OCI-LY7 (cell line): ENCODE measurements at regions not wholly inside any gene's neighbourhood (a gene's known extent, or its start where the extent isn't known, plus 50 kb on each side); places are given as distances from the start of the nearest gene placed in this dataset.

ENCODE experiments used
- BruUV-seq: library from RNA; stranded (reverse); fragments of 400-500 nt; replicated peaks from 2 replicates; lab custom pipeline; 2021; lab: Mats Ljungman, UMichigan
- CTCF ChIA-PET: fragments of 300-600 bp; sonication (Branson Sonifier 250); formaldehyde crosslinking; loops from one replicate; lab custom pipeline; 2022; ENCODE audit warnings: antibody characterized with exemption; ENCODE audit not compliant: unreplicated experiment; lab: Charles Lee
- POLR2A ChIA-PET: fragments of 300-600 bp; sonication (Branson Sonifier 250); formaldehyde crosslinking; loops from one replicate; lab custom pipeline; 2022; ENCODE audit warnings: antibody characterized with exemption; lab: Charles Lee
- DNase-seq: peaks from one replicate; pipeline ENCODE4 v3.0.0-alpha.2; 2015; ENCODE audit warnings: low spot score
- H2AFZ ChIP-seq: fragments of 200-600 bp; sonication (generic), shearing (Covaris generic); 2 replicates; pipeline ENCODE4 v1.6.1; 2014; ENCODE audit warnings: mild to moderate bottlenecking, antibody characterized with exemption, low read length, moderate library complexity
- H3K27ac ChIP-seq: fragments of 200-600 bp; sonication (generic); 2 replicates; pipeline ENCODE4 v1.5.1; 2014; ENCODE audit warnings: mixed run types, low read depth, mild to moderate bottlenecking, moderate library complexity, low read length, inconsistent platforms; ENCODE audit not compliant: poor library complexity, severe bottlenecking
- H3K36me3 ChIP-seq: fragments of 200-600 bp; sonication (generic); 2 replicates; pipeline ENCODE4 v1.6.1; 2014; ENCODE audit warnings: mild to moderate bottlenecking, antibody characterized with exemption, low read length, moderate library complexity, mixed read lengths; ENCODE audit not compliant: insufficient read depth
- H3K4me1 ChIP-seq: fragments of 200-600 bp; sonication (generic); 2 replicates; pipeline ENCODE4 v1.5.1; 2014; ENCODE audit warnings: mild to moderate bottlenecking, low read length; ENCODE audit not compliant: insufficient read depth, poor library complexity, severe bottlenecking
- H3K4me2 ChIP-seq: fragments of 200-600 bp; sonication (generic); 2 replicates; pipeline ENCODE4 v1.6.1; 2014; ENCODE audit warnings: mild to moderate bottlenecking, low read length
- H3K4me3 ChIP-seq: fragments of 200-600 bp; sonication (generic); 2 replicates; pipeline ENCODE4 v1.5.1; 2014; ENCODE audit warnings: mild to moderate bottlenecking, low read depth, low read length; ENCODE audit not compliant: poor library complexity, severe bottlenecking
- H3K79me2 ChIP-seq: fragments of 200-600 bp; sonication (generic); 2 replicates; pipeline ENCODE4 v1.6.1; 2016; ENCODE audit warnings: low read depth, mild to moderate bottlenecking, low read length, moderate library complexity, mixed read lengths; ENCODE audit not compliant: insufficient read depth
- H3K9me2 ChIP-seq: fragments of 200-600 bp; sonication (generic); 2 replicates; pipeline ENCODE4 v1.6.1; 2016; ENCODE audit warnings: mild to moderate bottlenecking, low read length, mixed read lengths; ENCODE audit not compliant: insufficient read depth
- H3K9me3 ChIP-seq: fragments of 200-600 bp; sonication (generic); 2 replicates; pipeline ENCODE4 v1.6.1; 2014; ENCODE audit warnings: mild to moderate bottlenecking, mixed run types, low read length, mixed read lengths
- H4K20me1 ChIP-seq: fragments of 200-600 bp; sonication (generic); 2 replicates; pipeline ENCODE4 v1.6.1; 2014; ENCODE audit warnings: mild to moderate bottlenecking, antibody characterized with exemption, low read length, moderate library complexity, mixed read lengths; ENCODE audit not compliant: insufficient read depth
- CTCF ChIP-seq: fragments of 200-600 bp; sonication (generic); conservative IDR thresholded peaks from 2 replicates; pipeline ENCODE4 v1.5.1; 2014; ENCODE audit warnings: mild to moderate bottlenecking, antibody characterized with exemption, low read length, moderate library complexity, mixed read lengths
- EZH2phosphoT487 ChIP-seq: fragments of 200-600 bp; sonication (generic); IDR thresholded peaks from 2 replicates; pipeline ENCODE4 v1.6.1; 2018; ENCODE audit warnings: low read depth, borderline replicate concordance, mild to moderate bottlenecking, mixed run types, antibody characterized with exemption, low read length, moderate library complexity, mixed read lengths
- intact Hi-C: fragments of 100-400 bp; cut with micrococcal nuclease; formaldehyde crosslinking; loops from one replicate; pipeline ENCODE4 v1.10.0; 2022; ENCODE audit not compliant: unreplicated experiment

- Histone ChIP-seq H4K20me1 (no peaks in the 10 kb centered on the region), H3K36me3 (no peaks in the 10 kb centered on the region), H3K4me2 (no peak overlapping the region), H3K27ac (no peak overlapping the region), H3K4me1 (no peaks in the 10 kb centered on the region), H3K9me3 (no peaks in the 10 kb centered on the region), H3K9me2 (no peaks in the 10 kb centered on the region), H3K79me2 (no peaks in the 10 kb centered on the region), H3K4me3 (no peak overlapping the region), H2AFZ (no peak overlapping the region)
- DNase-seq, result no peak
- intact Hi-C loops, result no loop called here
- CTCF ChIA-PET, result no interaction called here
- TF ChIP-seq EZH2phosphoT487 (no peak), CTCF (no peak)
- POLR2A ChIA-PET, result interaction anchor here (0.6 kb wide), 1 partner anchor 172 kb away, joined by 3 read pairs; no protein-coding TSS in a partner anchor
- no TSS peak for BruUV-seq
These were observed 55.0 kb upstream of the TRPC7 start for GRCh38 chr5:136420168-136420898.

GRCh38 chr5:136418301-136418700, 53.0 kb upstream of the TRPC7 start:
- Histone ChIP-seq H3K4me2 (no peak overlapping the region), H2AFZ (no peak overlapping the region), H3K9me2 (no peaks in the 10 kb centered on the region), H3K4me3 (no peak overlapping the region), H4K20me1 (no peaks in the 10 kb centered on the region), H3K4me1 (no peaks in the 10 kb centered on the region), H3K79me2 (no peaks in the 10 kb centered on the region), H3K9me3 (no peaks in the 10 kb centered on the region), H3K27ac (no peak overlapping the region), H3K36me3 (no peaks in the 10 kb centered on the region)
- no peak for TF ChIP-seq EZH2phosphoT487
- TF ChIP-seq CTCF, result no peak
- CTCF ChIA-PET, result no interaction called here
- intact Hi-C loops, result no loop called here
- no peak for DNase-seq
- no TSS peak for BruUV-seq
- POLR2A ChIA-PET, result no interaction called here
